ENCODE measurements at regions not wholly inside any gene's neighbourhood (a gene's known extent, or its start where the extent isn't known, plus 50 kb on each side); places are given as distances from the start of the nearest gene placed in this dataset.

DNA sequence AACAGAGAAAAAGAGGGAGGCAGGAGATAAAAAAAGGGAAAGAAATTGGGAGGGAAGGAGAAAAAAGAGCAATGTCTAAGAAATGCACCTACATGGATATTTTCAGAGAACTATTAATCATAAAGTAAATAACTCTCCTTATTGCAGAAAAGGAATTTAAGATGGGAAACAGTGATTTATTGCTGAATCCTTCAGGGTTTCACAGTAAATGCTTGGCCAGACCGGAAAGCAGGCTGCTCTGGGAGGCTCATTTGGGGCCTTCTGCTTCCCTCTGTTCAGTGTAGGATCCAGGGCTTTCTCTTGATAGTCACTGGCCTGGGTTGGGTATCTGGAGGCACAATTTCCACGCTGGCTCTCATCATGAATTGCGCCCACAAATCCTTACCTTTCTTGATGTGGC, 324.3 kb upstream of the SORL1-AS1 start:
- DNase-seq (ENCODE audit: low read depth): no peak
- POLR2A ChIA-PET: no interaction called here
- Histone ChIP-seq H3K4me3 (ENCODE audit: low read depth, low read length) (no peak overlapping the region), H3K36me3 (ENCODE audit: control insufficient read depth, insufficient read depth, low read length) (no peaks in the 10 kb centered on the region), H3K27me3 (ENCODE audit: control insufficient read depth, insufficient read depth, low read length) (no peaks in the 10 kb centered on the region)
- CTCF ChIA-PET: no interaction called here
- TF ChIP-seq, protein P1, sequence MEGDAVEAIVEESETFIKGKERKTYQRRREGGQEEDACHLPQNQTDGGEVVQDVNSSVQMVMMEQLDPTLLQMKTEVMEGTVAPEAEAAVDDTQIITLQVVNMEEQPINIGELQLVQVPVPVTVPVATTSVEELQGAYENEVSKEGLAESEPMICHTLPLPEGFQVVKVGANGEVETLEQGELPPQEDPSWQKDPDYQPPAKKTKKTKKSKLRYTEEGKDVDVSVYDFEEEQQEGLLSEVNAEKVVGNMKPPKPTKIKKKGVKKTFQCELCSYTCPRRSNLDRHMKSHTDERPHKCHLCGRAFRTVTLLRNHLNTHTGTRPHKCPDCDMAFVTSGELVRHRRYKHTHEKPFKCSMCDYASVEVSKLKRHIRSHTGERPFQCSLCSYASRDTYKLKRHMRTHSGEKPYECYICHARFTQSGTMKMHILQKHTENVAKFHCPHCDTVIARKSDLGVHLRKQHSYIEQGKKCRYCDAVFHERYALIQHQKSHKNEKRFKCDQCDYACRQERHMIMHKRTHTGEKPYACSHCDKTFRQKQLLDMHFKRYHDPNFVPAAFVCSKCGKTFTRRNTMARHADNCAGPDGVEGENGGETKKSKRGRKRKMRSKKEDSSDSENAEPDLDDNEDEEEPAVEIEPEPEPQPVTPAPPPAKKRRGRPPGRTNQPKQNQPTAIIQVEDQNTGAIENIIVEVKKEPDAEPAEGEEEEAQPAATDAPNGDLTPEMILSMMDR (IDR thresholded peaks at IDR 0.05; ENCODE audit: insufficient read depth, low read depth, low read length): no peak

- Histone ChIP-seq H3K4me3 (ENCODE audit: low read depth, low read length) (no peak overlapping the region), H3K36me3 (ENCODE audit: control insufficient read depth, insufficient read depth, low read length) (no peaks in the 10 kb centered on the region), H3K27me3 (ENCODE audit: control insufficient read depth, insufficient read depth, low read length) (no peaks in the 10 kb centered on the region)
- DNase-seq (ENCODE audit: low read depth): no peak
- ChIA-PET POLR2A (no interaction called here), CTCF (interaction anchor here (1.1 kb wide), 1 partner anchor 11 kb away, joined by 4 read pairs; no protein-coding TSS in a partner anchor)
- TF ChIP-seq, protein P1 (IDR thresholded peaks at IDR 0.05; ENCODE audit: insufficient read depth, low read depth, low read length): no peak
Measured at GRCh38 chr11:121775276-121775675, 322.5 kb upstream of the SORL1-AS1 start.

DNA sequence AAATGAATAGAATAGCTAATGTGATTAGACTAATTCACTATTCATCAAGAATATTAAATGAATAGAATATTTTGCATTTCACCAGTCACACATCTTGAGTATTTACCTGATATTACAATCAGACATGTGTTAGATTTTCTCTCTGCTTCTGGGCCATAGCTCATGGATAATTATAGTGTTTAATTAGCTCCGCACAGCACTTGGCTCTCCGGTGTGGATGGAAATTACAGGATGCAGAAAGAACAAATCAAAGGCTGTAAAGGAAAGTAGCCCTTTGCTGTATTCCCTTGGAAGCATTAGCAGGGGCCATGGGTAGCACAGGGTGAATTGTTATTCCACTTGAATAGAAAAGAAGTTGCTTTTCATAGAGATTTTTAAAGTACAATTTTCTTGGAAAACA, 320.3 kb upstream of the SORL1-AS1 start:
- Histone ChIP-seq H3K36me3 (ENCODE audit: control insufficient read depth, insufficient read depth, low read length) (no peaks in the 10 kb centered on the region), H3K4me3 (ENCODE audit: low read depth, low read length) (no peak overlapping the region), H3K27me3 (ENCODE audit: control insufficient read depth, insufficient read depth, low read length) (no peaks in the 10 kb centered on the region)
- POLR2A ChIA-PET: no interaction called here
- TF ChIP-seq, protein P1 (IDR thresholded peaks at IDR 0.05; ENCODE audit: insufficient read depth, low read depth, low read length): no peak
- CTCF ChIA-PET: interaction anchor here (1.4 kb wide), 1 partner anchor 11 kb away, joined by 6 read pairs; no protein-coding TSS in a partner anchor
- DNase-seq (ENCODE audit: low read depth): no peak

DNA sequence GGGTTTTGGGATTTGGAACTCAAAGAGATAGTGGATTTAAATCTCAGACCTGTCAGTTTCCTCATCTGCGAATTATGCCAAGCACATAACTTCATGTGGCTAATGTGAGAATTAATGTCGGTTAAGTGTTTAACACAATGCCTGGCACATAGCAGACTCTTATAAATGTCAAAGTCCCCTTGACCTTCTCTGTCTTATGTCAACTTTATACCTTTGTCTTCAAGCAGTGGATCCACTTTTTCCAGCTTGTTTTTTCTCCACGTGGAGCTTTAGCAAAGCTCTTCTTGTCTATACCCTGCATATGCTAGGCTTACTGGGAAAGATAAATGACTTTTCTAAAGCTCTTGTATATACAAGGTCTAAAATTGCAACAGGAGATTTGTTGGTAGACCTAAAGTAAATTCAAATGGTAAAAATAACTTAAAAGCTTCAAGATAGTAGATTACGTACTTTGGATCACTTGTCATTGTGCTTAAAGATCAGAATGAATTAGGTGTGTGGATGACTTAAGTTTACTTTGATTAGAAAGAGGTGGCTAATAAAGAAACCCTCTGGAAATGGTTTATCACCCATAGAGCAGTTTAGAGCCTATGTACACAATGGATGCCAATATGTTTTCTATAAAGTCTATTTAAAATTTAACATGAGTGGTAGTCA, 318.3 kb upstream of the SORL1-AS1 start:
- ChIA-PET CTCF (interaction anchor here (0.6 kb wide), 1 partner anchor 270 kb away, joined by 3 read pairs; no protein-coding TSS in a partner anchor), POLR2A (no interaction called here)
- TF ChIP-seq, protein P1 (IDR thresholded peaks at IDR 0.05; ENCODE audit: insufficient read depth, low read depth, low read length): no peak
- no peak for DNase-seq (ENCODE audit: low read depth)
- no peaks in the 10 kb centered on the region for H3K36me3 ChIP-seq (ENCODE audit: control insufficient read depth, insufficient read depth, low read length)
- no peak overlapping the region for H3K4me3 ChIP-seq (ENCODE audit: low read depth, low read length)
- H3K27me3 ChIP-seq (ENCODE audit: control insufficient read depth, insufficient read depth, low read length): no peaks in the 10 kb centered on the region

GRCh38 chr11:121769191-121769590, 316.4 kb upstream of the SORL1-AS1 start:
- Histone ChIP-seq H3K4me3 (ENCODE audit: low read depth, low read length) (no peak overlapping the region), H3K27me3 (ENCODE audit: control insufficient read depth, insufficient read depth, low read length) (no peaks in the 10 kb centered on the region), H3K36me3 (ENCODE audit: control insufficient read depth, insufficient read depth, low read length) (no peaks in the 10 kb centered on the region)
- DNase-seq (ENCODE audit: low read depth): no peak
- ChIA-PET POLR2A (no interaction called here), CTCF (no interaction called here)
- TF ChIP-seq, protein P1 (IDR thresholded peaks at IDR 0.05; ENCODE audit: insufficient read depth, low read depth, low read length): no peak
